DOHH2 (cell line): ENCODE measurements at regions not wholly inside any gene's neighbourhood (a gene's known extent, or its start where the extent isn't known, plus 50 kb on each side); places are given as distances from the start of the nearest gene placed in this dataset.

ENCODE experiments used
- CTCF ChIP-seq: fragments of 200-600 bp; sonication (generic); IDR thresholded peaks from one replicate; pipeline ENCODE4 v1.5.1; 2014; ENCODE audit warnings: antibody characterized with exemption, mild to moderate bottlenecking, low read depth, low read length; ENCODE audit not compliant: poor library complexity, severe bottlenecking
- EZH2phosphoT487 ChIP-seq: fragments of 200-600 bp; sonication (generic); IDR thresholded peaks from 2 replicates; pipeline ENCODE4 v1.6.1; 2017; ENCODE audit warnings: borderline replicate concordance, mild to moderate bottlenecking, antibody characterized with exemption, low read length, moderate library complexity, mixed read lengths

GRCh38 chr5:124613273-124613953, 133.0 kb downstream of the ZNF608 start:
- no peak for TF ChIP-seq CTCF
- TF ChIP-seq EZH2phosphoT487 = no peak
